HFFc6 (cell line): ENCODE measurements at regions not wholly inside any gene's neighbourhood (a gene's known extent, or its start where the extent isn't known, plus 50 kb on each side); places are given as distances from the start of the nearest gene placed in this dataset.

Experiments used
- DNase-seq: peaks from one replicate; pipeline ENCODE4 v3.0.0-alpha.2; 2018
- H3K27ac Mint-ChIP-seq: 2 replicates; pipeline ENCODE4 v1.8.0; 2020; ENCODE audit warnings: mild to moderate bottlenecking, mixed read lengths
- H3K27me3 Mint-ChIP-seq: 2 replicates; pipeline ENCODE4 v1.8.0; 2021; ENCODE audit warnings: mild to moderate bottlenecking, moderate library complexity, mixed read lengths; ENCODE audit not compliant: insufficient read depth
- H3K36me3 Mint-ChIP-seq: 2 replicates; pipeline ENCODE4 v1.8.0; 2021; ENCODE audit warnings: low read depth, mixed read lengths
- H3K4me1 Mint-ChIP-seq: 2 replicates; pipeline ENCODE4 v1.8.0; 2020; ENCODE audit warnings: low read depth, mixed read lengths
- H3K4me3 Mint-ChIP-seq: 2 replicates; pipeline ENCODE4 v1.8.0; 2020; ENCODE audit warnings: mild to moderate bottlenecking, moderate library complexity, mixed read lengths
- H3K9me3 Mint-ChIP-seq: 2 replicates; pipeline ENCODE4 v1.8.0; 2020; ENCODE audit warnings: mild to moderate bottlenecking, mixed read lengths
- CTCF ChIP-seq: fragments of 200-600 bp; sonication (generic); IDR thresholded peaks from 2 replicates; pipeline ENCODE4 v1.5.0; 2021; ENCODE audit warnings: antibody characterized with exemption, mild to moderate bottlenecking

- peaks cover 29% of the 10 kb centered on the region for H3K9me3 Mint-ChIP-seq
- H3K27me3 Mint-ChIP-seq, result peaks cover 2% of the 10 kb centered on the region
- no peak for DNase-seq
- no peak for TF ChIP-seq CTCF
- H3K27ac Mint-ChIP-seq, result no peak overlapping the region
- H3K4me1 Mint-ChIP-seq, result no peaks in the 10 kb centered on the region
- H3K4me3 Mint-ChIP-seq, result no peak overlapping the region
- no peaks in the 10 kb centered on the region for H3K36me3 Mint-ChIP-seq
Measured at GRCh38 chr10:123535386-123535785, 130.8 kb upstream of the GPR26 start.

- Mint-ChIP-seq H3K9me3 (peaks cover 29% of the 10 kb centered on the region), H3K27me3 (peaks cover 2% of the 10 kb centered on the region), H3K4me3 (no peak overlapping the region), H3K36me3 (no peaks in the 10 kb centered on the region), H3K4me1 (no peaks in the 10 kb centered on the region), H3K27ac (no peak overlapping the region)
- TF ChIP-seq CTCF, result no peak
- DNase-seq, result no peak
Measured at GRCh38 chr10:123536176-123536845, 129.8 kb upstream of the GPR26 start.

DNA sequence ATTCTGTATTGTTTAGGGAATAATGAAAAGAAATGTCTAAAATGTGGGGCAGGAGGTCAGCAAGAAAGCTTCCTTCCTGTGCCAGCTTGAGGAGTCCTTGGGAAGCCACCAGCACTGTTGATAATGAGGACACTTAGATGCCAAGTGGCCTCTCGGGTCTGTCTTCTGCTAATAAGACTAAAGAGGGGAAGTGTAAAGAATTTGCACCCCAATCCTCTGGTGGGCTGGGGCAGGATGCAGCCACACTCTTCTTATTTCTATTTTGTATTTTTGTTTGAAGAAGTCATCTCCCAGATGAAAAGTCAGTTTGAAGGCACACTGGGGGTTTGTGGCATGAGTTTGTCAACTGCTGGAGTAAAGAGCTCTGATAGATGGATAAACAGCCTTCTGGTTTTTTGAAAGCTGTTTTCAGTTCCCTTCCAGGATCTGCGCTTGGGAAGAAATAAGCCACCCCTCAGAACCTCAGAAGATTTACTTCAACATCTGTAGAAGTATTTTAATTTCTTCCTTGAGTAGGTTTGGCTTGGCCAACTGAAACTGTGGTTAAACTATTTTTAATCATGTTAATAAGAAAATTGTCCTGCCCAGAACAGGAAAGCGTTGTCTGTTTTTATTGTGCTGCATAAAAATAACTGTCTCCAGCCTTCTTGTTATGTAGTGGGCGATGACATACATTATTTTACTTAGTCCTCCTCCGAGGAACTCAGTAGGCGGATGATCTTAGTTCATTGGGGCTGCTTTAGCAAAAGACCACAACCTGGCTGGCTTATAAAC is 128.8 kb upstream of the GPR26 start:
- Mint-ChIP-seq H3K27ac (no peak overlapping the region), H3K4me3 (no peak overlapping the region), H3K4me1 (no peaks in the 10 kb centered on the region), H3K9me3 (peaks cover 25% of the 10 kb centered on the region), H3K36me3 (no peaks in the 10 kb centered on the region), H3K27me3 (peaks cover 2% of the 10 kb centered on the region)
- no peak for TF ChIP-seq CTCF
- no peak for DNase-seq

GRCh38 chr10:123538401-123539320 is 127.5 kb upstream of the GPR26 start:
- no peaks in the 10 kb centered on the region for H3K36me3 Mint-ChIP-seq
- peaks cover 14% of the 10 kb centered on the region for H3K9me3 Mint-ChIP-seq
- no peak overlapping the region for H3K27ac Mint-ChIP-seq
- TF ChIP-seq CTCF, result no peak
- no peaks in the 10 kb centered on the region for H3K4me1 Mint-ChIP-seq
- no peak for DNase-seq
- H3K27me3 Mint-ChIP-seq, result peaks cover 2% of the 10 kb centered on the region
- H3K4me3 Mint-ChIP-seq, result no peak overlapping the region

DNA sequence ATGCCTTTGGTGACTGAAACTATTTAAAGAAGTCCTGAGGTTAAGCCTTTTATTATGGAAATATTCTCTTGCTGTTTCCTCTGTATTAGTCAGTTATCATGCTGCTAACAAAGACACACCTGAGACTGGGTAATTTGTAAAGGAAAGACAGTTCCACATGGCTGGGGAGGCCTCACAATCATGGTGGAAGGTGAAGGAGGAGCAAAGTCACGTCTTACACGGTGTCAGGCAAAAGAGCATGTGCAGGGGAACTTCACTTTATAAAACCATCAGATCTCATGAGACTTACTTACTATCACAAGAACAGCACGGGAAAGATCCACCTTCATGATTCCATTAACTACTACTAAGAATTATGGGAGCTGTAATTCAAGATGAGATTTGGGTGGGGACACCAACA is 121.2 kb upstream of the GPR26 start:
- H3K36me3 Mint-ChIP-seq, result no peaks in the 10 kb centered on the region
- H3K4me1 Mint-ChIP-seq, result no peaks in the 10 kb centered on the region

More for the DNA sequence above, 121.2 kb upstream of the GPR26 start:
- H3K9me3 Mint-ChIP-seq, result peaks cover 8% of the 10 kb centered on the region
- no peak overlapping the region for H3K27ac Mint-ChIP-seq
- DNase-seq, result no peak
- no peaks in the 10 kb centered on the region; the same call in none of the 2 replicates for H3K27me3 Mint-ChIP-seq
- H3K4me3 Mint-ChIP-seq, result no peak overlapping the region
- TF ChIP-seq CTCF, result no peak
